Middle frontal gyrus (tissue), 1 donor: ENCODE measurements at regions not wholly inside any gene's neighbourhood (a gene's known extent, or its start where the extent isn't known, plus 50 kb on each side); places are given as distances from the start of the nearest gene placed in this dataset.

ENCODE experiments used
- DNase-seq: peaks from one replicate; pipeline ENCODE4 v3.0.0-alpha.2; 2015; ENCODE audit warnings: low spot score; ENCODE audit errors: extremely low spot score

- no peak for DNase-seq
These were observed 404.7 kb downstream of the FBXO15 start for GRCh38 chr18:73742957-73743356.

- DNase-seq, result no peak
These were observed 405.7 kb downstream of the FBXO15 start for GRCh38 chr18:73741946-73742345.

GRCh38 chr18:73739098-73739497 is 408.5 kb downstream of the FBXO15 start:
- DNase-seq, result no peak

- DNase-seq, result no peak
These were observed 409.6 kb downstream of the FBXO15 start for GRCh38 chr18:73737990-73738389.

- no peak for DNase-seq
These were observed 411.8 kb downstream of the FBXO15 start for GRCh38 chr18:73735836-73736235.

- no peak for DNase-seq
These were observed 413.8 kb downstream of the FBXO15 start for GRCh38 chr18:73733806-73734314.

GRCh38 chr18:73733376-73733775 is 414.3 kb downstream of the FBXO15 start:
- DNase-seq, result no peak

- no peak for DNase-seq
These were observed 419.0 kb downstream of the FBXO15 start for GRCh38 chr18:73728657-73729056.

- DNase-seq, result no peak
These were observed 422.7 kb downstream of the FBXO15 start for GRCh38 chr18:73724958-73725357.

GRCh38 chr18:73719611-73720010 is 428.0 kb downstream of the FBXO15 start:
- DNase-seq, result no peak

- DNase-seq, result no peak
These were observed 430.1 kb downstream of the FBXO15 start for GRCh38 chr18:73717570-73717969.

- DNase-seq, result no peak
These were observed 432.4 kb downstream of the FBXO15 start for GRCh38 chr18:73715210-73715670.

- DNase-seq, result no peak
These were observed 433.2 kb downstream of the FBXO15 start for GRCh38 chr18:73714466-73714865.

- no peak for DNase-seq
These were observed 436.4 kb downstream of the FBXO15 start for GRCh38 chr18:73711256-73711655.

- DNase-seq, result no peak
These were observed 439.0 kb downstream of the FBXO15 start for GRCh38 chr18:73708591-73708990.

- DNase-seq, result no peak
These were observed 440.6 kb downstream of the FBXO15 start for GRCh38 chr18:73707035-73707434.

GRCh38 chr18:73697353-73697752 is 450.3 kb downstream of the FBXO15 start:
- no peak for DNase-seq

- DNase-seq, result no peak
These were observed 450.9 kb downstream of the FBXO15 start for GRCh38 chr18:73696698-73697097.

- no peak for DNase-seq
These were observed 451.5 kb downstream of the FBXO15 start for GRCh38 chr18:73696171-73696570.

- no peak for DNase-seq
These were observed 454.5 kb downstream of the FBXO15 start for GRCh38 chr18:73693091-73693490.

GRCh38 chr18:73691624-73692023 is 456.0 kb downstream of the FBXO15 start:
- no peak for DNase-seq

GRCh38 chr18:73691118-73691517 is 456.5 kb downstream of the FBXO15 start:
- no peak for DNase-seq

GRCh38 chr18:73690222-73690621 is 457.4 kb downstream of the FBXO15 start:
- DNase-seq, result no peak
